SK-N-MC (cell line): ENCODE measurements at regions not wholly inside any gene's neighbourhood (a gene's known extent, or its start where the extent isn't known, plus 50 kb on each side); places are given as distances from the start of the nearest gene placed in this dataset.

Source experiments
- EZH2 ChIP-seq: fragments of 200-600 bp; sonication (generic); IDR thresholded peaks from one replicate; pipeline ENCODE4 v1.6.1; 2017; ENCODE audit warnings: antibody characterized with exemption
- FOXP2 ChIP-seq: optimal IDR thresholded peaks from 2 replicates; pipeline ENCODE3; 2011; ENCODE audit warnings: mild to moderate bottlenecking, moderate library complexity; ENCODE audit not compliant: insufficient read depth; ENCODE audit errors: extremely low read length, control extremely low read depth
- POLR2AphosphoS5 ChIP-seq: IDR thresholded peaks from 2 replicates; pipeline ENCODE4 v1.6.1; 2012; ENCODE audit warnings: mild to moderate bottlenecking, low read depth, low read length, borderline replicate concordance

DNA sequence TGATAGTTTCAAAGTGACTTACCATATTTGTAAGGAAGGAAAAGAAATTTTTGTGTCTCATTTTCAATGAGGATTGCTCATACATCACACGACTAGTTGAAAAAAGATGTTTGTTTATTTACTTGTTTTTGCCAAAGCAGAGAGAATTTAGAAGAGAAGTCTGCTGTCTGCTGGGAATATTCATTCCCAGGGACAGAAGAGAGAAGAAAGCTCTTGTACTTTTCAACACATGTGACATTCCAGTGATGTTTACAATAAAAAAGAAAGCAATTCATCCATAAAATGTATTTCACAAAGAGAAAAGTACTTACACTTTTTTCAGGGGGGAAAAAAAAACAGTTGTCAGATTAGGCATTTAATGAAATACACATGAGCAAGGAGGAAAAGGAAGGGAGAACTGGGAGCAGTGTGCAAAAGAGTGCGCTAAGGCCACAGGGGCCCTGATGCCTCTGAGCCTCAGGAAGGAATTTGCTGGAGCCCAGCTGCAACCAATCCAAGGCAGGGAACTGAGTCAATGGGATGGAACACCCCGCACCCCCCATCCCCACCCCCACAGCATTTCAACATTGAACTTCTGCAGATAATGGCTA is 115.0 kb downstream of the RPAP3 start:
- peak; percentile 18; the same call in 1 of the 2 replicates for TF ChIP-seq POLR2AphosphoS5
- no peak for TF ChIP-seq EZH2
- TF ChIP-seq FOXP2: peak; percentile 6
